ENCODE measurements at regions not wholly inside any gene's neighbourhood (a gene's known extent, or its start where the extent isn't known, plus 50 kb on each side); places are given as distances from the start of the nearest gene placed in this dataset.

- Histone ChIP-seq H3K4me1 (ENCODE audit: control insufficient read depth, insufficient read depth, low read length) (no peaks in the 10 kb centered on the region), H2AK5ac (ENCODE audit: low read depth, low read length) (no peak overlapping the region), H2BK20ac (ENCODE audit: low read depth, low read length) (no peak overlapping the region), H3K79me1 (ENCODE audit: low read depth in 1 of 2, low read length in 2 of 2) (no peaks in the 10 kb centered on the region), H4K8ac (ENCODE audit: low read depth in 2 of 2, low read length in 2 of 2) (no peak overlapping the region), H4K91ac (ENCODE audit: insufficient read depth, low read depth, low read length) (no peak overlapping the region), H2AK9ac (replicated peaks; ENCODE audit: low read depth, low read length, poor library complexity) (no peak overlapping the region), H3K27me3 (ENCODE audit: control insufficient read depth, insufficient read depth, low read length) (no peaks in the 10 kb centered on the region), H3K9me1 (ENCODE audit: insufficient read depth, low read length) (no peaks in the 10 kb centered on the region), H4K20me1 (ENCODE audit: insufficient read depth, low read length) (no peaks in the 10 kb centered on the region), H3K4me3 (ENCODE audit: insufficient read depth, low read depth, low read length) (no peak overlapping the region), H2BK120ac (ENCODE audit: low read depth, low read length) (no peak overlapping the region), H3K4ac (ENCODE audit: low read depth, low read length) (no peak overlapping the region), H2BK15ac (ENCODE audit: low read depth, low read length) (no peak overlapping the region), H3K56ac (ENCODE audit: extremely low read depth, insufficient read depth, low read length) (no peak overlapping the region), H2AFZ (replicated peaks; ENCODE audit: low read length, poor library complexity) (no peak overlapping the region), H4K5ac (ENCODE audit: low read depth, low read length) (no peak overlapping the region), H2BK5ac (ENCODE audit: low read depth, low read length, poor library complexity, severe bottlenecking) (no peak overlapping the region), H3K18ac (ENCODE audit: low read depth, low read length) (no peak overlapping the region), H3K36me3 (ENCODE audit: control insufficient read depth, insufficient read depth, low read length) (no peaks in the 10 kb centered on the region), H3K9me3 (ENCODE audit: control insufficient read depth, insufficient read depth, low read length) (peaks cover 47% of the 10 kb centered on the region), H3K23ac (ENCODE audit: low read depth, low read length) (no peak overlapping the region), H3K9ac (ENCODE audit: low read depth, low read length) (no peak overlapping the region), H3K14ac (replicated peaks; ENCODE audit: low read depth, low read length) (no peak overlapping the region), H3K4me2 (ENCODE audit: low read depth, low read length) (no peak overlapping the region), H3K27ac (ENCODE audit: insufficient read depth, low read length) (no peak overlapping the region)
- dilution Hi-C loops (cut with HindIII; ENCODE audit: low sequenced_read_pairs, unreplicated experiment) (no loop called here), in situ Hi-C loops (cut with MboI; ENCODE audit: low sequenced_read_pairs) (no loop called here), intact Hi-C loops (cut with micrococcal nuclease) (no loop called here)
- ChIA-PET CTCF (no interaction called here), POLR2A (ENCODE audit: unreplicated experiment) (no interaction called here)
- 42% methylated on average over 9 of the region's 11 CpGs; no CpG with 5 or more reads in 1 of the 2 experiments for WGBS, 2 experiments (ENCODE audit: extremely low coverage in 2 of 2, insufficient read length in 1 of 2)
- BruUV-seq (replicated peaks) = no TSS peak
- TF ChIP-seq ELK1 (IDR thresholded peaks at IDR 0.05; ENCODE audit: borderline replicate concordance, low read depth, low read length) = no peak
- no peak for TF ChIP-seq CHD1 (IDR thresholded peaks at IDR 0.05; ENCODE audit: low read depth, low read length)
- TF ChIP-seq, protein P1, sequence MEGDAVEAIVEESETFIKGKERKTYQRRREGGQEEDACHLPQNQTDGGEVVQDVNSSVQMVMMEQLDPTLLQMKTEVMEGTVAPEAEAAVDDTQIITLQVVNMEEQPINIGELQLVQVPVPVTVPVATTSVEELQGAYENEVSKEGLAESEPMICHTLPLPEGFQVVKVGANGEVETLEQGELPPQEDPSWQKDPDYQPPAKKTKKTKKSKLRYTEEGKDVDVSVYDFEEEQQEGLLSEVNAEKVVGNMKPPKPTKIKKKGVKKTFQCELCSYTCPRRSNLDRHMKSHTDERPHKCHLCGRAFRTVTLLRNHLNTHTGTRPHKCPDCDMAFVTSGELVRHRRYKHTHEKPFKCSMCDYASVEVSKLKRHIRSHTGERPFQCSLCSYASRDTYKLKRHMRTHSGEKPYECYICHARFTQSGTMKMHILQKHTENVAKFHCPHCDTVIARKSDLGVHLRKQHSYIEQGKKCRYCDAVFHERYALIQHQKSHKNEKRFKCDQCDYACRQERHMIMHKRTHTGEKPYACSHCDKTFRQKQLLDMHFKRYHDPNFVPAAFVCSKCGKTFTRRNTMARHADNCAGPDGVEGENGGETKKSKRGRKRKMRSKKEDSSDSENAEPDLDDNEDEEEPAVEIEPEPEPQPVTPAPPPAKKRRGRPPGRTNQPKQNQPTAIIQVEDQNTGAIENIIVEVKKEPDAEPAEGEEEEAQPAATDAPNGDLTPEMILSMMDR (conservative IDR thresholded peaks at IDR 0.05; ENCODE audit: low read depth, low read length) = no peak
- no peak for TF ChIP-seq MXI1 (IDR thresholded peaks at IDR 0.05; ENCODE audit: borderline replicate concordance, low read depth, low read length)
- TF ChIP-seq USF2 (IDR thresholded peaks at IDR 0.05; ENCODE audit: low read depth, low read length) = no peak
- no peak for TF ChIP-seq RAD21 (IDR thresholded peaks at IDR 0.05; ENCODE audit: low read length)
- TF ChIP-seq MAZ (IDR thresholded peaks at IDR 0.05; ENCODE audit: borderline replicate concordance, low read depth, low read length) = no peak
- TF ChIP-seq RFX5 (IDR thresholded peaks at IDR 0.05; ENCODE audit: low read depth, low read length) = no peak
- TF ChIP-seq CEBPB (IDR thresholded peaks at IDR 0.05; ENCODE audit: low read depth, low read length) = no peak
- no peak for TF ChIP-seq POLR2A (IDR thresholded peaks at IDR 0.05; ENCODE audit: low read depth, low read length)
- no peak for TF ChIP-seq FOS (IDR thresholded peaks at IDR 0.05; ENCODE audit: low read depth, low read length)
- DNase-seq (no peak), ATAC-seq (ENCODE audit: low read depth) (no peak)
Observed at GRCh38 chr21:8990326-8991087, 1530.9 kb upstream of the TPTE start.
